H9 (cell line): ENCODE measurements at regions not wholly inside any gene's neighbourhood (a gene's known extent, or its start where the extent isn't known, plus 50 kb on each side); places are given as distances from the start of the nearest gene placed in this dataset.

ENCODE experiments used
- DNase-seq: peaks from one replicate; pipeline ENCODE4 v3.0.0-alpha.2; 2017
- H2AFZ ChIP-seq: one replicate; pipeline ENCODE4 v1.6.1; 2013; ENCODE audit warnings: mild to moderate bottlenecking, low read length, control low read depth, moderate library complexity
- H2AK5ac ChIP-seq: 2 replicates; pipeline ENCODE4 v1.6.1; 2013; ENCODE audit warnings: low read length, control low read depth, mixed read lengths; ENCODE audit not compliant: insufficient read length
- H2BK120ac ChIP-seq: one replicate; pipeline ENCODE4 v1.6.1; 2013; ENCODE audit warnings: low read depth, mild to moderate bottlenecking, low read length, control low read depth, inconsistent platforms; ENCODE audit not compliant: poor library complexity, severe bottlenecking
- H2BK12ac ChIP-seq: 2 replicates; pipeline ENCODE4 v1.6.1; 2013; ENCODE audit warnings: low read length, control low read depth, mixed read lengths, low read depth; ENCODE audit not compliant: insufficient read length
- H2BK15ac ChIP-seq: 2 replicates; pipeline ENCODE4 v1.6.1; 2013; ENCODE audit warnings: low read depth, low read length, control low read depth
- H2BK20ac ChIP-seq: one replicate; pipeline ENCODE4 v1.6.1; 2013; ENCODE audit warnings: low read depth, mild to moderate bottlenecking, low read length, control low read depth, inconsistent platforms; ENCODE audit not compliant: poor library complexity, severe bottlenecking
- H2BK5ac ChIP-seq: 2 replicates; pipeline ENCODE4 v1.6.1; 2013; ENCODE audit warnings: low read length, control low read depth, mixed read lengths; ENCODE audit not compliant: insufficient read length
- H3K14ac ChIP-seq: 2 replicates; pipeline ENCODE4 v1.6.1; 2013; ENCODE audit warnings: low read length, control low read depth; ENCODE audit not compliant: insufficient read depth
- H3K18ac ChIP-seq: 2 replicates; pipeline ENCODE4 v1.6.1; 2013; ENCODE audit warnings: low read depth, mild to moderate bottlenecking, mixed read lengths, low read length, control low read depth; ENCODE audit not compliant: insufficient read length
- H3K23ac ChIP-seq: 2 replicates; pipeline ENCODE4 v1.6.1; 2013; ENCODE audit warnings: low read length, control low read depth, mixed read lengths, low read depth; ENCODE audit not compliant: insufficient read length
- H3K23me2 ChIP-seq: 2 replicates; pipeline ENCODE4 v1.6.1; 2013; ENCODE audit warnings: low read depth, mild to moderate bottlenecking, mixed read lengths, low read length, control low read depth; ENCODE audit not compliant: insufficient read length, poor library complexity, severe bottlenecking
- H3K27ac ChIP-seq: 2 replicates; pipeline ENCODE4 v1.5.1; 2013; ENCODE audit warnings: low read length, control low read depth, mixed read lengths, low read depth; ENCODE audit not compliant: insufficient read length
- H3K27me3 ChIP-seq: 2 replicates; pipeline ENCODE4 v1.6.1; 2013; ENCODE audit warnings: low read length, control low read depth, inconsistent platforms; ENCODE audit not compliant: insufficient read depth
- H3K4ac ChIP-seq: 2 replicates; pipeline ENCODE4 v1.6.1; 2013; ENCODE audit warnings: low read depth, mild to moderate bottlenecking, control low read depth, inconsistent platforms, low read length, moderate library complexity
- H3K4me1 ChIP-seq: 2 replicates; pipeline ENCODE4 v1.6.1; 2013; ENCODE audit warnings: low read length, control low read depth, inconsistent platforms; ENCODE audit not compliant: insufficient read depth
- H3K4me2 ChIP-seq: 2 replicates; pipeline ENCODE4 v1.6.1; 2013; ENCODE audit warnings: low read length, control low read depth, mixed read lengths; ENCODE audit not compliant: insufficient read length, insufficient read depth
- H3K56ac ChIP-seq: 2 replicates; pipeline ENCODE4 v1.6.1; 2013; ENCODE audit warnings: low read depth, mild to moderate bottlenecking, mixed read lengths, low read length, control low read depth; ENCODE audit not compliant: insufficient read length
- H3K79me1 ChIP-seq: 2 replicates; pipeline ENCODE4 v1.6.1; 2013; ENCODE audit warnings: low read depth, mild to moderate bottlenecking, moderate library complexity, low read length, control low read depth, inconsistent platforms; ENCODE audit not compliant: insufficient read depth, poor library complexity, severe bottlenecking
- H3K79me2 ChIP-seq: 2 replicates; pipeline ENCODE4 v1.6.1; 2013; ENCODE audit warnings: low read length, control low read depth, inconsistent platforms; ENCODE audit not compliant: insufficient read depth
- H3K9ac ChIP-seq: 2 replicates; pipeline ENCODE4 v1.6.1; 2013; ENCODE audit warnings: low read length, control low read depth, mixed read lengths; ENCODE audit not compliant: insufficient read length; ENCODE audit errors: extremely low read depth
- H3K9me3 ChIP-seq: one replicate; pipeline ENCODE4 v1.6.1; 2013; ENCODE audit warnings: low read depth, low read length, inconsistent platforms; ENCODE audit not compliant: control insufficient read depth
- H3T11ph ChIP-seq: one replicate; pipeline ENCODE4 v1.6.1; 2013; ENCODE audit warnings: mild to moderate bottlenecking, low read length, control low read depth, inconsistent platforms
- H4K20me1 ChIP-seq: one replicate; pipeline ENCODE4 v1.6.1; 2013; ENCODE audit not compliant: control insufficient read depth, insufficient read length, insufficient read depth
- H4K5ac ChIP-seq: 2 replicates; pipeline ENCODE4 v1.6.1; 2013; ENCODE audit warnings: low read depth, mild to moderate bottlenecking, mixed read lengths, low read length, control low read depth; ENCODE audit not compliant: insufficient read length
- H4K8ac ChIP-seq: replicated peaks from 2 replicates; pipeline ENCODE4 v1.6.1; 2013; ENCODE audit warnings: low read length, control low read depth, mixed read lengths, low read depth; ENCODE audit not compliant: insufficient read length
- H4K91ac ChIP-seq: 2 replicates; pipeline ENCODE4 v1.6.1; 2013; ENCODE audit warnings: low read depth, mild to moderate bottlenecking, moderate library complexity, mixed read lengths, low read length, control low read depth; ENCODE audit not compliant: insufficient read length
- H3K27ac Mint-ChIP-seq, 3 experiments: 2 replicates in 2 of 3; 3 replicates in 1 of 3; pipeline ENCODE4 v1.8.0; 2020 to 2021; ENCODE audit warnings: mixed read lengths in 3 of 3, mild to moderate bottlenecking in 1 of 3, moderate library complexity in 1 of 3
- H3K27me3 Mint-ChIP-seq: 2 replicates; pipeline ENCODE4 v1.8.0; 2021; ENCODE audit warnings: low read depth, mild to moderate bottlenecking, moderate library complexity, mixed read lengths
- H3K36me3 Mint-ChIP-seq, 3 experiments: 2 replicates in 2 of 3; 3 replicates in 1 of 3; pipeline ENCODE4 v1.8.0; 2020 to 2021; ENCODE audit warnings: low read depth in 3 of 3, mixed read lengths in 3 of 3; ENCODE audit not compliant: insufficient read depth in 1 of 3
- H3K4me1 Mint-ChIP-seq, 2 experiments: 2 replicates each; pipeline ENCODE4 v1.8.0; 2020; ENCODE audit warnings: mixed read lengths in 2 of 2
- H3K4me3 Mint-ChIP-seq, 2 experiments: 2 replicates in 1 of 2; 3 replicates in 1 of 2; pipeline ENCODE4 v1.8.0; 2020 to 2021; ENCODE audit warnings: mild to moderate bottlenecking in 2 of 2, mixed read lengths in 2 of 2, moderate library complexity in 1 of 2
- H3K9me3 Mint-ChIP-seq, 2 experiments: 2 replicates in 1 of 2; 3 replicates in 1 of 2; pipeline ENCODE4 v1.8.0; 2020; ENCODE audit warnings: mild to moderate bottlenecking in 2 of 2, mixed read lengths in 2 of 2, moderate library complexity in 1 of 2
- CTCF ChIP-seq: fragments of 200-600 bp; sonication (generic); conservative IDR thresholded peaks from 3 replicates; pipeline ENCODE4 v1.8.0; 2021; ENCODE audit warnings: antibody characterized with exemption, mild to moderate bottlenecking
- WGBS: extraction: QIAGEN DNeasy Blood & Tissue Kit; methylation state at CpG from one replicate; pipeline ENCODE4 v1.1.7; 2013; ENCODE audit warnings: missing lambda C conversion rate, low lambda C conversion rate, mixed read lengths; ENCODE audit not compliant: insufficient read length; ENCODE audit errors: extremely low coverage; 5-methylcytosine and 5-hydroxymethylcytosine counted together

DNA sequence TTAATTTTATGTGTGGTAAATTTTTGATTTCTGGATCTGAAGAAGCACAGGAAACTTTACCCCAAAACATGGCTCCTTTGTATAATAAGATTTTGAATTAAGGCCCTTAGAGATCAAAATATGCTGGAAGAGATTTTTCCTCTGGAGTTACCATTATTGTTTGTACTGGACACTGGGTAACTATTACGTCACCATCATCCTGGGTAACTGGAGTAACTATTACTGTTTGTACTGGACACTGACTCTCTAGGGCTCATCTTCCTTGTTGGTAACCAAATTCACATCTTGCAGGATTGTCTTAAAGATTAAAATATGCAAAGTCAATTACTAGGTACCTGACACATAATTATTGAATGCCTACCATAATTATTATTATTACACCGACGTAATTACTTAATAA lies 593.8 kb upstream of the GOT2 start:
- no peak overlapping the region for H3K27ac Mint-ChIP-seq
- Histone ChIP-seq H2BK12ac (no peak overlapping the region), H2BK20ac (no peak overlapping the region), H2BK15ac (no peak overlapping the region), H2AK5ac (no peak overlapping the region), H3K4ac (no peak overlapping the region), H3K27me3 (no peaks in the 10 kb centered on the region), H3T11ph (no peak overlapping the region), H3K4me1 (no peaks in the 10 kb centered on the region), H2BK5ac (no peak overlapping the region), H3K27ac (no peak overlapping the region), H2BK120ac (no peak overlapping the region), H3K79me1 (no peaks in the 10 kb centered on the region), H4K91ac (no peak overlapping the region), H3K14ac (no peak overlapping the region), H3K23me2 (no peaks in the 10 kb centered on the region), H3K79me2 (no peaks in the 10 kb centered on the region), H4K8ac (no peak overlapping the region), H3K9ac (no peak overlapping the region), H3K23ac (no peak overlapping the region), H3K18ac (no peak overlapping the region), H3K9me3 (no peaks in the 10 kb centered on the region), H3K4me2 (no peak overlapping the region), H4K5ac (no peak overlapping the region), H2AFZ (no peak overlapping the region), H4K20me1 (no peaks in the 10 kb centered on the region), H3K56ac (no peak overlapping the region)
- 100% methylated on average over 2 of the region's 3 CpGs for WGBS
- peaks cover 76% of the 10 kb centered on the region for H3K27me3 Mint-ChIP-seq
- H3K4me1 Mint-ChIP-seq, result peaks cover 13 to 15% of the 10 kb centered on the region in 2 experiments
- H3K4me3 Mint-ChIP-seq, result no peak overlapping the region
- TF ChIP-seq CTCF, result no peak
- no peak for DNase-seq
- no peaks in the 10 kb centered on the region for H3K36me3 Mint-ChIP-seq
- no peaks in the 10 kb centered on the region; a peak in 2 of 5 replicates for H3K9me3 Mint-ChIP-seq
